ENCODE measurements at regions not wholly inside any gene's neighbourhood (a gene's known extent, or its start where the extent isn't known, plus 50 kb on each side); places are given as distances from the start of the nearest gene placed in this dataset.

DNA sequence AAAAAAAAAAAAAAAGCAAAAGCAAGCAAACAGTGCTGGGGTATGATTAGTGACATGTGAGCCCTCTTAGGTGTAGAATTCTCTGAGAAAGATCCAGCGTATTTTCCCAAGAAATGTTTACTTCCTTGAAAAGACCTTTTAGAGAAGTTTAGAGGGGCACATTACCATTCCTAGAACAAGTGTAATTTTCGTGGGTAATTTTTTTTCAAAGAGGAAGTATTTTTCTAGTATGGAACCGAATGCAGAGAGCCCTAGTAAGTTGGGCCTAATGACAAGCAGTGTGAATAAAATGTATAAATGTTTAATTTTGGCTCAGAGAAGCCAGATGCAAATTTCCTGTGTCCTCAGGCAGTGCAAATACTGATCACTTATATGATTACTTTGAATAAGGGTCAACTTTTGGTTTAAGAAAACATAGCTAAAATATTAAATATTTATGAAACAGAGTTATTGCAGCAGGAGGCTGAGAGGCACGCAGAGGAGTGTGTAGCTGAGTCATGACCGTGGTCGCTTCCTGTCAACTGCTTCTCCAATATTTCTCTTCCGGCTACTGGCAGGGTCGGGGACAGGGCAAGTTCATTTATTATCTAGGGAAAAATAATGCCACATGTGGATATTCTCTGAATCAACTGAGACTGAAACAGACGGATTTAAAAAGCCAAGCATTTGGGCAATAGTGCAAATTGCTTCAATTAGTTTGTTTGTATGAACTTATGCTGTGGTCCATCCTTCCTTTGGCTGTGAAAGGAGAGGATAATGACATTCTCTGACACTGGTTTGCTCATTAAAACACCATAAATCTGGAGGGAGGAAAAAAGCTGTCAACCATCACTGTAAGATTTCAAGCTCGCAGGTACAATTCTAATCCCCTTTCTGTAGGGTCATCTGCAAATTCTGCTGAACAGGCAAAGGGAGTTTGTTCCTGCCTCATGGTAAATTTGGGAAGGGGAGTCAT, 495.2 kb downstream of the GLRX3 start:
- TF ChIP-seq HDGF (IDR thresholded peaks at IDR 0.05; ENCODE audit: borderline replicate concordance): no peak
- no peak for TF ChIP-seq CTBP1 (IDR thresholded peaks at IDR 0.05; ENCODE audit: borderline replicate concordance)
- TF ChIP-seq L3MBTL2 (conservative IDR thresholded peaks at IDR 0.05): no peak
- no peak for TF ChIP-seq ZNF384 (IDR thresholded peaks at IDR 0.05)
- no peak for TF ChIP-seq ELF4 (IDR thresholded peaks at IDR 0.05)
- no peak for TF ChIP-seq TARDBP (IDR thresholded peaks at IDR 0.05)
- no peak for TF ChIP-seq BHLHE40 (IDR thresholded peaks at IDR 0.05; ENCODE audit: borderline replicate concordance)
- no peak for TF ChIP-seq SUZ12 (IDR thresholded peaks at IDR 0.05)
- no peak for TF ChIP-seq FOXM1 (IDR thresholded peaks at IDR 0.05; ENCODE audit: borderline replicate concordance)
- TF ChIP-seq FOXK2 (IDR thresholded peaks at IDR 0.05): no peak

Data from HEK293T (cell line).